Skeletal muscle cell (primary cell): ENCODE measurements at regions not wholly inside any gene's neighbourhood (a gene's known extent, or its start where the extent isn't known, plus 50 kb on each side); places are given as distances from the start of the nearest gene placed in this dataset.
"Not testable (repeated sequence)": the region's sequence is repeated elsewhere in the genome, so short reads cannot be mapped to it uniquely, and the experiment has no call there.

ENCODE experiments used
- DNase-seq: peaks from one replicate; pipeline ENCODE4 v3.0.0-alpha.2; 2010; ENCODE audit warnings: low read depth
- H3K4me3 ChIP-seq: 2 replicates; pipeline ENCODE4 v1.5.1; 2011; ENCODE audit warnings: low read depth, mild to moderate bottlenecking, control low read depth, low read length, moderate library complexity

GRCh38 chr1:143502038-143502437 lies 469.7 kb downstream of the FAM72C start:
- not testable (repeated sequence) for DNase-seq, H3K4me3 ChIP-seq

GRCh38 chr1:143498059-143498749 lies 473.6 kb downstream of the FAM72C start:
- H3K4me3 ChIP-seq, result peak overlapping the region; percentile 44
- DNase-seq, result not testable (repeated sequence)

GRCh38 chr1:143497374-143497747 lies 474.4 kb downstream of the FAM72C start:
- no peak for DNase-seq
- peak overlapping the region; percentile 44 for H3K4me3 ChIP-seq

- peak overlapping the region; percentile 44 for H3K4me3 ChIP-seq
- not testable (repeated sequence) for DNase-seq
Observed at GRCh38 chr1:143496526-143497373, 475.0 kb downstream of the FAM72C start.
